ENCODE measurements at regions not wholly inside any gene's neighbourhood (a gene's known extent, or its start where the extent isn't known, plus 50 kb on each side); places are given as distances from the start of the nearest gene placed in this dataset.

GRCh38 chr5:130815246-130815645 is 349.8 kb downstream of the HINT1 start (continued):
- TF ChIP-seq PATZ1 (CRISPR knock-in tag; IDR thresholded peaks at IDR 0.05; ENCODE audit: borderline replicate concordance) (no peak), ZNF165 (CRISPR knock-in tag; IDR thresholded peaks at IDR 0.05; ENCODE audit: borderline replicate concordance) (no peak), HDGF (IDR thresholded peaks at IDR 0.05) (no peak), RFX5 (IDR thresholded peaks at IDR 0.05; ENCODE audit: low read depth, low read length) (no peak), XRCC4 (IDR thresholded peaks at IDR 0.05; ENCODE audit: extremely low read depth, insufficient read depth, insufficient read length) (no peak), ZBTB33 (CRISPR knock-in tag; IDR thresholded peaks at IDR 0.05) (no peak), NCOA6 (IDR thresholded peaks at IDR 0.05) (no peak), BRCA1 (IDR thresholded peaks at IDR 0.05) (no peak), BRCA1 (CRISPR knock-in tag; IDR thresholded peaks at IDR 0.05) (no peak), SMARCE1 (IDR thresholded peaks at IDR 0.05) (no peak), STAG1 (CRISPR knock-in tag; IDR thresholded peaks at IDR 0.05; ENCODE audit: borderline replicate concordance) (no peak), ZNF518B (CRISPR knock-in tag; IDR thresholded peaks at IDR 0.05) (no peak)
